Retinal pigment epithelial cell (primary cell): ENCODE measurements at regions not wholly inside any gene's neighbourhood (a gene's known extent, or its start where the extent isn't known, plus 50 kb on each side); places are given as distances from the start of the nearest gene placed in this dataset.

ENCODE experiments used
- DNase-seq: peaks from one replicate; pipeline ENCODE4 v3.0.0-alpha.2; 2010; ENCODE audit warnings: low read depth
- H3K4me3 ChIP-seq: 2 replicates; pipeline ENCODE4 v1.5.1; 2011; ENCODE audit warnings: mild to moderate bottlenecking, low read length, control low read depth, moderate library complexity
- TF ChIP-seq, protein P1 (sequence below): conservative IDR thresholded peaks from 2 replicates; pipeline ENCODE4 v1.5.1; 2011; ENCODE audit warnings: low read depth, low read length, control low read depth, inconsistent platforms

DNA sequence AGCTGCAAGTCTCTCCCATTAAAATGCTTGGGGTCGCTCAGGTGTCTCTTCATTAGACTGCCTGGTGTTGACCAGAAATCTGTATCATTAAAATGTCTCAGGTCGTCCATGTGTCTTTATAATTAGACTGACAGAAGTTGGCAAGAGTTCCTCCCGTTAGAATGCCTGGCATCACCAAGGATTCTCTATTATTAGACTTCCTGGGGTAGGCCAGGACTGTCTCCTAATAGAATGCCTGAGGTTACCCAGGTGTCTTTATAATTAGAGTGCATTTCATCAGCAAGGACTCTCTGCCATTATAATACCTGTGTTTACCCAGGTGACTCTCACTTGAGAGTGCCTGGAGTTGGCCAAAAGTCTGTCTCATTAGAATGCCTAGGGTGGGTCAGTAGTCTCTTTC, 1537.2 kb downstream of the UQCRFS1 start:
- H3K4me3 ChIP-seq, result no peak overlapping the region
- no peak for DNase-seq
- TF ChIP-seq, protein P1, sequence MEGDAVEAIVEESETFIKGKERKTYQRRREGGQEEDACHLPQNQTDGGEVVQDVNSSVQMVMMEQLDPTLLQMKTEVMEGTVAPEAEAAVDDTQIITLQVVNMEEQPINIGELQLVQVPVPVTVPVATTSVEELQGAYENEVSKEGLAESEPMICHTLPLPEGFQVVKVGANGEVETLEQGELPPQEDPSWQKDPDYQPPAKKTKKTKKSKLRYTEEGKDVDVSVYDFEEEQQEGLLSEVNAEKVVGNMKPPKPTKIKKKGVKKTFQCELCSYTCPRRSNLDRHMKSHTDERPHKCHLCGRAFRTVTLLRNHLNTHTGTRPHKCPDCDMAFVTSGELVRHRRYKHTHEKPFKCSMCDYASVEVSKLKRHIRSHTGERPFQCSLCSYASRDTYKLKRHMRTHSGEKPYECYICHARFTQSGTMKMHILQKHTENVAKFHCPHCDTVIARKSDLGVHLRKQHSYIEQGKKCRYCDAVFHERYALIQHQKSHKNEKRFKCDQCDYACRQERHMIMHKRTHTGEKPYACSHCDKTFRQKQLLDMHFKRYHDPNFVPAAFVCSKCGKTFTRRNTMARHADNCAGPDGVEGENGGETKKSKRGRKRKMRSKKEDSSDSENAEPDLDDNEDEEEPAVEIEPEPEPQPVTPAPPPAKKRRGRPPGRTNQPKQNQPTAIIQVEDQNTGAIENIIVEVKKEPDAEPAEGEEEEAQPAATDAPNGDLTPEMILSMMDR, result no peak

DNA sequence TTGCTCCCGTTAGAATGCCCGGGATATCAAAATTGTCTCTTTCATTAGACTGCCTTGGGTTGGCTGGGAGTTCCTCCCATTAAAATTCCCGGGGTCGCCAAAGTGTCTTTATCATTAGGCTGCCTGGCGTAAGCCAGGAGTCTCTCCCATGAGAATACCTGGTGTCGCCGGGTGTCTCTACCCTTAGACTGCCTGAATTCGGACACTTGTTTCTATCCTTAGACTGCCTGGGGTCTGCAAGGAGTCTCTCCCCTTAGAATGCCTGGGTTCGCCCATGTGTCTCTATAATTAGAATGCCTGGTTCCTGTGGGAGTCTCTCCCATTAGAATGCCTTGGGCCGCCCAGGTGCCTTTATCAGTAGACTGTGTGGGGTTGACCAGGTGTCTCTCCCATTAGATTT, 1538.2 kb downstream of the UQCRFS1 start:
- DNase-seq, result no peak
- TF ChIP-seq, protein P1, result no peak

DNA sequence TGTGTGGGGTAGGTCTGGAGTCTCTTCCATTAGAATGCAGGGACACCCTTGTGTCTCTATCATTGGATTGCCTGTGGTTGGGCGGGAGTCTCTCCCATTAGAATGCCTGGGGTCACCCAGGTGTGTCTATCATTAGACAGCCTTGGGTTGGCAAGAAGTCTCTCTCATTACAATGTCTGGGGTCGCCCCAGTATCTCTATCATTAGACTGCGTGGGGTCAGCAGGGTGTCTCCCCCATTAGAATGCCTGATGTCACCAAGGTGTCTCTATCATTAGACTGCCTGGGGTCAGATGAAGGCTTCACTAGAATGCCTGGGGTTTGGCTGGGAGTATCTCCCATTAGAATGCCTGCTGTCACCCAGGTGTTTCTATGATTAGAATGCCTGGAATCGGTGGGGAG, 1539.0 kb downstream of the UQCRFS1 start:
- no peak for DNase-seq
- H3K4me3 ChIP-seq, result no peak overlapping the region
- TF ChIP-seq, protein P1, result no peak

More for the DNA sequence above, 1538.2 kb downstream of the UQCRFS1 start:
- no peak overlapping the region for H3K4me3 ChIP-seq

DNA sequence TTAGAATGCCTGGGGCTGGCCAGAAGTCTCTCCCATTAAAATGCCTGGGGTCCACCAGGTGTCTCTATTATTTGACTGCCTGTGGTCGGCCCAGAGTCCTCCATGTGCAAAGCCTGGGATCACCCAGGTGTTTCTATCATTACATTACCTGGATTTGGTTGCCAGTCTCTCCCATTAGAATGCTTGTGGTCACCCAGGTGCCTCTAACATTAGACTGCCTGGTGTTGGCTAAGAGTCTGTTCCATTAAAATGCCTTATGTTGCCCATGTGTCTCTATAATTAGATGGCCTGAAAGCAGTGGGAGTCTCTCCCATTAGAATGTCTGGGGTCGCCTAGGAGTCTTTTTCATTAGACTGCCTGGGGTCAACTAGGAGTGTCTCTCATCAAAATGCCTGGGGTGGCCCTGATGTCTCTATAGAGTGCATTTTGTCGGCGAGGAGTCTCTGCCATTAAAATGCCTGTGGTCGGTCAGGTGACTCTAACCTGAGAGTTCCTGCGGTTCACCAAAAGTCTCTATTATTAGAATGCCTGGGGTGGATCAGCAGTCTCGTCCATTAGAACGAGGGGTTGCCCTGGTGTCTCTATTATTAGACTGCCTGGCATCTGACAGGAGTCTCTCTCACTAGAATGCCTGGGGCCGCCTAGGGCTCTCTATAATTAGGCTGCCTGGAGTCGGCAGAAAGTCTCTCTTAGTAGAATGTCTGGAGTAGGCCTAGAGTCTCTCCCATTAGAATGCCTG, 1540.5 kb downstream of the UQCRFS1 start:
- TF ChIP-seq, protein P1, result no peak
- no peak for DNase-seq
- H3K4me3 ChIP-seq, result no peak overlapping the region

DNA sequence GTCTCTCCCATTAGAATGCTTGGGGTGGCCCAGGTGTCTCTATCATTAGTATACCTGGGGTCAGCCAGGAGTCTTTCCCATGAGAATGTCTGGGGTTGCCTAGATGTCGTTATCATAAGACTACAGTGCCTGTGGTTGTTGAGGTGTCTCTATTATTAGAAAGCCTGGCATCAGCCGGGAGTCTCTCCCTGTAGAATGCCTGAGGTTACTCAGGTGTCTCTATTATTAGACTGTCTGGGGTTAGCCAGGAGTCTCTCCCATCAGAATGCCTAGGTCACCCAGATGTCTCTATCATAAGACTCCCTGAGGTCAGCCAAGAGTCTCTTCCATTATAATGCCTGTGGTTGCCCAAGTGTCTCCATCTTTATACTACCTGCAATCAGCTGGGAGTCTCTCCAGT, 1541.1 kb downstream of the UQCRFS1 start:
- H3K4me3 ChIP-seq, result no peak overlapping the region
- DNase-seq, result no peak
- TF ChIP-seq, protein P1, result no peak

DNA sequence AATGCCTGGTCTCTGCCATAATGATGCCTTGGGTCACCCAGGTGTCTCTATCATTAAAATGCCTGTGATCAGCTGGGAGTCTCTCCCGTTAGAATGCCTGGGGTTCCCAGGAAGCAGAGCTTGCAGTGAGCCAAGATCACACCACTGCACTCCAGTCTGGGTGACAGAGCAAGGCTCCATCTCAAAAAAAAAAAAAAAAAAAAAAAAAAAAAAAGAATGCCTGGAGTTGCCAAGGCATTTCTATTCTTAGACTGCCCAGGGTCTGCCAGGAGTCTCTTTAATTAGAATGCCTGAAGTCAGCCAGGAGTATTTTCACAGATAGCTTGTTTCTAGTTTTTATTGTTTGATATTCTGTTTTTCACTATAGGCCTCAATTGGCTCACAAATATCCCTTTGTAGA, 1552.5 kb downstream of the UQCRFS1 start:
- TF ChIP-seq, protein P1, result no peak
- H3K4me3 ChIP-seq, result no peak overlapping the region
- DNase-seq, result no peak
